Testis (tissue), 2 donors: ENCODE measurements at regions not wholly inside any gene's neighbourhood (a gene's known extent, or its start where the extent isn't known, plus 50 kb on each side); places are given as distances from the start of the nearest gene placed in this dataset.

Experiments
- CTCF ChIP-seq, 3 experiments: fragments of 450-650 bp in 2 of 3; fragments of 200-600 bp in 1 of 3; sonication (generic) in 1 of 3; IDR thresholded peaks; one replicate each; pipeline ENCODE4 v1.5.1; 2016 to 2019; ENCODE audit warnings: antibody characterized with exemption in 3 of 3, mild to moderate bottlenecking in 2 of 3, moderate library complexity in 1 of 3
- POLR2A ChIP-seq: fragments of 450-650 bp; IDR thresholded peaks from one replicate; pipeline ENCODE4 v1.6.1; 2017; ENCODE audit warnings: antibody characterized with exemption, mild to moderate bottlenecking, moderate library complexity

- TF ChIP-seq CTCF (IDR thresholded peaks at IDR 0.05) (no peak), POLR2A (no peak)
Observed at GRCh38 chr7:67518580-67518979, 521.9 kb downstream of the TYW1 start.
